ENCODE measurements at regions not wholly inside any gene's neighbourhood (a gene's known extent, or its start where the extent isn't known, plus 50 kb on each side); places are given as distances from the start of the nearest gene placed in this dataset.

- Mint-ChIP-seq H3K27me3 (no peaks in the 10 kb centered on the region), H3K9me3 (no peaks in the 10 kb centered on the region), H3K27ac (no peak overlapping the region), H3K4me3 (no peak overlapping the region), H3K36me3 (ENCODE audit: low read depth) (peaks cover 15% of the 10 kb centered on the region), H3K4me1 (ENCODE audit: low read depth) (peaks cover 40% of the 10 kb centered on the region)
- TF ChIP-seq CTCF (IDR thresholded peaks at IDR 0.05): no peak
- ATAC-seq (no peak), DNase-seq (no peak)
- ChIA-PET POLR2A (interaction anchor here (1.4 kb wide), 1 partner anchor 10 kb away, joined by 4 read pairs; no protein-coding TSS in a partner anchor), CTCF (interaction anchor here (1.2 kb wide), 1 partner anchor 22 kb away, joined by 3 read pairs; no protein-coding TSS in a partner anchor)
- intact Hi-C loops (cut with micrococcal nuclease): no loop called here
Observed at GRCh38 chr14:89576145-89576927, 159.3 kb upstream of the FOXN3 start.

GRCh38 chr14:89575386-89576061 lies 158.5 kb upstream of the FOXN3 start:
- TF ChIP-seq CTCF (IDR thresholded peaks at IDR 0.05): no peak
- Mint-ChIP-seq H3K4me3 (no peak overlapping the region), H3K27ac (no peak overlapping the region), H3K4me1 (ENCODE audit: low read depth) (peaks cover 45% of the 10 kb centered on the region), H3K27me3 (no peaks in the 10 kb centered on the region), H3K9me3 (no peaks in the 10 kb centered on the region), H3K36me3 (ENCODE audit: low read depth) (peaks cover 14% of the 10 kb centered on the region)
- DNase-seq (no peak), ATAC-seq (no peak)
- intact Hi-C loops (cut with micrococcal nuclease): no loop called here
- ChIA-PET CTCF (interaction anchor here (1.2 kb wide), 1 partner anchor 21 kb away, joined by 3 read pairs; no protein-coding TSS in a partner anchor), POLR2A (no interaction called here)

GRCh38 chr14:89574420-89574819 lies 157.4 kb upstream of the FOXN3 start:
- ATAC-seq (no peak), DNase-seq (no peak)
- intact Hi-C loops (cut with micrococcal nuclease): no loop called here
- no peak for TF ChIP-seq CTCF (IDR thresholded peaks at IDR 0.05)
- ChIA-PET POLR2A (no interaction called here), CTCF (interaction anchor here (0.9 to 1.3 kb wide), 5 partner anchors 27 to 547 kb away, joined by 3 read pairs; no protein-coding TSS in a partner anchor)
- no peaks in the 10 kb centered on the region for H3K27me3 Mint-ChIP-seq
- H3K27ac Mint-ChIP-seq: no peak overlapping the region
- peaks cover 16% of the 10 kb centered on the region for H3K36me3 Mint-ChIP-seq (ENCODE audit: low read depth)
- no peaks in the 10 kb centered on the region for H3K9me3 Mint-ChIP-seq
- peaks cover 48% of the 10 kb centered on the region for H3K4me1 Mint-ChIP-seq (ENCODE audit: low read depth)
- no peak overlapping the region for H3K4me3 Mint-ChIP-seq

GRCh38 chr14:89573399-89573657 lies 156.3 kb upstream of the FOXN3 start:
- H3K27me3 Mint-ChIP-seq: no peaks in the 10 kb centered on the region
- DNase-seq (no peak), ATAC-seq (no peak)
- peaks cover 15% of the 10 kb centered on the region for H3K36me3 Mint-ChIP-seq (ENCODE audit: low read depth)
- intact Hi-C loops (cut with micrococcal nuclease): no loop called here
- no peak overlapping the region for H3K27ac Mint-ChIP-seq
- POLR2A ChIA-PET: no interaction called here
- peaks cover 47% of the 10 kb centered on the region for H3K4me1 Mint-ChIP-seq (ENCODE audit: low read depth)
- no peak for TF ChIP-seq CTCF (IDR thresholded peaks at IDR 0.05)
- H3K4me3 Mint-ChIP-seq: no peak overlapping the region
- no peaks in the 10 kb centered on the region for H3K9me3 Mint-ChIP-seq
- CTCF ChIA-PET: interaction anchor here (1.3 kb wide), 1 partner anchor 26 kb away, joined by 3 read pairs; no protein-coding TSS in a partner anchor

Measured in activated CD8-positive, alpha-beta T cell treated with anti-CD3 and anti-CD28 coated beads for 36 hours (primary cell).